Brain microvascular endothelial cell (primary cell): ENCODE measurements at regions not wholly inside any gene's neighbourhood (a gene's known extent, or its start where the extent isn't known, plus 50 kb on each side); places are given as distances from the start of the nearest gene placed in this dataset.

Source experiments
- DNase-seq: peaks from one replicate; pipeline ENCODE4 v3.0.0-alpha.2; 2020
- H3K27ac ChIP-seq: fragments of 250-450 bp; sonication (Bioruptor Pico); 2 replicates; pipeline ENCODE4 v1.5.1; 2020; ENCODE audit warnings: mild to moderate bottlenecking, moderate library complexity
- H3K27me3 ChIP-seq: fragments of 250-450 bp; sonication (Bioruptor Pico); replicated peaks from 2 replicates; pipeline ENCODE4 v1.5.1; 2020; ENCODE audit warnings: mild to moderate bottlenecking
- H3K36me3 ChIP-seq: fragments of 250-450 bp; sonication (Bioruptor Pico); replicated peaks from 2 replicates; pipeline ENCODE4 v1.5.1; 2020; ENCODE audit warnings: mild to moderate bottlenecking
- H3K4me3 ChIP-seq: 2 replicates; pipeline ENCODE4 v1.5.1; 2011; ENCODE audit warnings: low read depth, mild to moderate bottlenecking, control low read depth, low read length, moderate library complexity
- in situ Hi-C: cut with HindIII; loops from 2 replicates; pipeline ENCODE4 v1.10.0; 2017; ENCODE audit warnings: low sequenced_read_pairs, low pct_ligation_motif_present
- TF ChIP-seq, protein P1 (sequence below): IDR thresholded peaks from 2 replicates; pipeline ENCODE4 v1.5.1; 2011; ENCODE audit warnings: low read depth, mild to moderate bottlenecking, moderate library complexity, low read length, control low read depth, inconsistent platforms; ENCODE audit errors: missing control alignments

DNA sequence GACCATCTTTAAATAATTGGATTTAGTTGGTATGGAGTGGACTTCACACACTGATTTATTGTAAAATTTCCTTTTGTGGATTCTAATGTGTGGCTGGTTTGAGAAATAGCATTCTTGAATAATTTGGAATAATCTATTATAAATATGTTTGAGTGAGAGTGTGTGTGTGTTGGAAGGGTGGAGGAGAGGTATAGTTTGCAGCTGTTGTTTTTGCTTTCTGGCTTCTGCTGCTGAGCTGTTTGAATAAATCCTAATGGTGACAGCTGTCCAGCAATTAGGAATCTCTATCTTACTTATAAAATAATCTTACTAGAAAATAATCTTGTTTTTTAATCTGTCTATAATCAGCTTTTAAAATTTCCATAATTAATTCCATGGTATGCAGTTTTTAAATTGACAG, 1283.0 kb upstream of the CDH2 start:
- no peak for DNase-seq
- in situ Hi-C loops: no loop called here

GRCh38 chr18:29457316-29457889, 1280.5 kb upstream of the CDH2 start:
- Histone ChIP-seq H3K27me3 (no peaks in the 10 kb centered on the region), H3K4me3 (no peak overlapping the region), H3K36me3 (no peaks in the 10 kb centered on the region), H3K27ac (no peak overlapping the region)
- TF ChIP-seq, protein P1, sequence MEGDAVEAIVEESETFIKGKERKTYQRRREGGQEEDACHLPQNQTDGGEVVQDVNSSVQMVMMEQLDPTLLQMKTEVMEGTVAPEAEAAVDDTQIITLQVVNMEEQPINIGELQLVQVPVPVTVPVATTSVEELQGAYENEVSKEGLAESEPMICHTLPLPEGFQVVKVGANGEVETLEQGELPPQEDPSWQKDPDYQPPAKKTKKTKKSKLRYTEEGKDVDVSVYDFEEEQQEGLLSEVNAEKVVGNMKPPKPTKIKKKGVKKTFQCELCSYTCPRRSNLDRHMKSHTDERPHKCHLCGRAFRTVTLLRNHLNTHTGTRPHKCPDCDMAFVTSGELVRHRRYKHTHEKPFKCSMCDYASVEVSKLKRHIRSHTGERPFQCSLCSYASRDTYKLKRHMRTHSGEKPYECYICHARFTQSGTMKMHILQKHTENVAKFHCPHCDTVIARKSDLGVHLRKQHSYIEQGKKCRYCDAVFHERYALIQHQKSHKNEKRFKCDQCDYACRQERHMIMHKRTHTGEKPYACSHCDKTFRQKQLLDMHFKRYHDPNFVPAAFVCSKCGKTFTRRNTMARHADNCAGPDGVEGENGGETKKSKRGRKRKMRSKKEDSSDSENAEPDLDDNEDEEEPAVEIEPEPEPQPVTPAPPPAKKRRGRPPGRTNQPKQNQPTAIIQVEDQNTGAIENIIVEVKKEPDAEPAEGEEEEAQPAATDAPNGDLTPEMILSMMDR: no peak
- no peak for DNase-seq
- in situ Hi-C loops: no loop called here

More for the DNA sequence above, 1283.0 kb upstream of the CDH2 start:
- H3K27me3 ChIP-seq: no peaks in the 10 kb centered on the region
- TF ChIP-seq, protein P1: no peak
- no peaks in the 10 kb centered on the region for H3K36me3 ChIP-seq
- H3K4me3 ChIP-seq: no peak overlapping the region
- H3K27ac ChIP-seq: no peak overlapping the region

DNA sequence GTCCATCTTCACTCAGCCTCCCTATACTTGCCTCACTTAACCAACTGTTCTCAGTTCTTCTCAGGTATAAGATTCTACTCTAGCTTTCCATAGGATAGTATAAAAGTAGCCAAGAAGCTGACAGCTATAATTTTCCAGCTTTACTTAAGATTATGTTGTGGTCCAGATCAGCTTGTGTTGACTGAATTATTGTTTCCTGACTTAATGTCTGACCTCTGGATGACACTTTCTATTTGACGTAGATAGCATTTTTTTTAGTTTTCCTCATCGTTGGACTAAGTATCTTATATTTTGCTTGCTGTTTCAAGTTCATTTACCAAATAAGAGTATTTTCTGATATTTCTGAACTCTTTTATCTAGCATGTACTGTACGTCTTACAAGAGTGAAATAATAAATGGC, 1272.5 kb upstream of the CDH2 start:
- in situ Hi-C loops: no loop called here
- Histone ChIP-seq H3K36me3 (no peaks in the 10 kb centered on the region), H3K27me3 (no peaks in the 10 kb centered on the region), H3K4me3 (no peak overlapping the region), H3K27ac (no peak overlapping the region)
- TF ChIP-seq, protein P1: no peak
- no peak for DNase-seq

- H3K27ac ChIP-seq: no peak overlapping the region
- no peaks in the 10 kb centered on the region for H3K36me3 ChIP-seq
- in situ Hi-C loops: no loop called here
- no peak overlapping the region for H3K4me3 ChIP-seq
- no peak for DNase-seq
- TF ChIP-seq, protein P1: peak; percentile 58
- no peaks in the 10 kb centered on the region for H3K27me3 ChIP-seq
These were observed 1262.5 kb upstream of the CDH2 start for GRCh38 chr18:29439398-29439797.

DNA sequence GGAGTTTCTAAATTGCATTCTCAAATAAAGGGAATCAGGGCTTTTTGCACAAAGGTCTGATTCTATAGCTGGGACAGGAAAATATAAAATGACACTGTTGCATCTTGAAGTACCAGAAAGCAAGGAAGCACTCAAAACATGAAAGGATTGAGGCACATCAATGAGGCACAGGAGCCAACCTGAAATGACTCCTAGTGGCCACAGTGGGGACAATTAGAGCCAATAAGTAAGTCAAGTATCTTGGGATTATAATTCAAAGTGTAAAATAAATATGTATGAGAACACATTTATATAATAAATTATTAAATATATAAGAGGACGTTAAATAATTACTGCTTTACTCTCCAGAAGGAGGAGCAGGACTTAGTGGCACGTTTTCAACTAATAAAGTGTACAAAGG, 1259.5 kb upstream of the CDH2 start:
- Histone ChIP-seq H3K36me3 (no peaks in the 10 kb centered on the region), H3K27ac (no peak overlapping the region), H3K27me3 (no peaks in the 10 kb centered on the region), H3K4me3 (no peak overlapping the region)
- TF ChIP-seq, protein P1: peak; percentile 29
- no peak for DNase-seq
- in situ Hi-C loops: no loop called here

- Histone ChIP-seq H3K27ac (no peak overlapping the region), H3K4me3 (no peak overlapping the region), H3K36me3 (no peaks in the 10 kb centered on the region), H3K27me3 (no peaks in the 10 kb centered on the region)
- in situ Hi-C loops: no loop called here
- TF ChIP-seq, protein P1: no peak
- DNase-seq: no peak
These were observed 1257.7 kb upstream of the CDH2 start for GRCh38 chr18:29434650-29435049.
